SK-N-MC (cell line): ENCODE measurements at regions not wholly inside any gene's neighbourhood (a gene's known extent, or its start where the extent isn't known, plus 50 kb on each side); places are given as distances from the start of the nearest gene placed in this dataset.

Experiments used
- EZH2 ChIP-seq: fragments of 200-600 bp; sonication (generic); IDR thresholded peaks from one replicate; pipeline ENCODE4 v1.6.1; 2017; ENCODE audit warnings: antibody characterized with exemption
- FOXP2 ChIP-seq: optimal IDR thresholded peaks from 2 replicates; pipeline ENCODE3; 2011; ENCODE audit warnings: mild to moderate bottlenecking, moderate library complexity; ENCODE audit not compliant: insufficient read depth; ENCODE audit errors: extremely low read length, control extremely low read depth
- POLR2AphosphoS5 ChIP-seq: IDR thresholded peaks from 2 replicates; pipeline ENCODE4 v1.6.1; 2012; ENCODE audit warnings: mild to moderate bottlenecking, low read depth, low read length, borderline replicate concordance

- TF ChIP-seq EZH2: no peak
- no peak for TF ChIP-seq POLR2AphosphoS5
- TF ChIP-seq FOXP2: no peak
Observed at GRCh38 chr17:77516902-77517301, 376.1 kb downstream of the SEC14L1 start.
